Stimulated activated CD4-positive, alpha-beta T cell treated with anti-CD3 and anti-CD28 coated beads, Interleukin-4, amount 100 ng/mL, for 1 hour (primary cell): ENCODE measurements at regions not wholly inside any gene's neighbourhood (a gene's known extent, or its start where the extent isn't known, plus 50 kb on each side); places are given as distances from the start of the nearest gene placed in this dataset.
"Not testable (repeated sequence)": the region's sequence is repeated elsewhere in the genome, so short reads cannot be mapped to it uniquely, and the experiment has no call there.

Experiments used
- DNase-seq: peaks from one replicate; pipeline ENCODE4 v3.0.0-alpha.2; 2020

DNA sequence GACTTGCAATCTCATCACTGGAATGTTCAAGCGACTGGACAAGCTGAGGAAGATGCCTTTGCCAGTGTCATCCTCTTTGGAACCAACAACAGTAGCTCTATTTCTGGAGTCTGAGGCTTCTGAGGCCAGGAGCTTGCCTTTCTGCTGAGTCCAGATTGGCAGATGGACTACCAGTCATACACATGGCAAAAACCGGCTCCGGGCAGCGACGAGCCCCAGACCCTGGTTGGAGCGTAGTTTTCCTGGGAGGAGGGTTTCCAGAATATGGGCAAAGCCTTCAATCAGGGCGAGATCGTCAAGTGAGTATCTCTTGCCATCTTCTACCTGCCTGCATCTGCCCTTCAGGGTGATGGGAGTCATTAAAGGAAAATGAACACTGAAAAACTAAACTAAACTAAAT, 807.9 kb downstream of the C4orf33 start:
- no peak for DNase-seq

DNA sequence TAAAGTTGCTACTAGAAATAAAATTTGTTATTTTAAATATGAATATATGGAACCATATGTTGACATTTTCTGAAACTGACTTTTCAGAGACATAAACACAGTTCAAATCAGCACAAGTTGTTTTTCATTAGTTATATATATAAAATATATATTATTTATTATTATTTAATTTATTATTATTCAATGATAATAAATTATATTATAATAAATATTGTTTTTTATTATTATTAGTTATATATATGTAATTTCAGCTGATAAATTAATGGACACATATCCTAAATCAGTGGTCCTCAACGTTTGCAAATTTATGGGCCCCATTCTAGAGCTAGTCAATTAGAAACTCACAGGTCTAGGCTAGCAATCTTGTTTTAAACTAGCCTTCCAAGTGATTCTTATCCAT, 809.3 kb downstream of the C4orf33 start:
- DNase-seq: no peak

- DNase-seq: no peak
These were observed 812.2 kb downstream of the C4orf33 start for GRCh38 chr4:129908117-129908516.

- no peak for DNase-seq
These were observed 821.0 kb downstream of the C4orf33 start for GRCh38 chr4:129916991-129917390.

GRCh38 chr4:129917651-129918050, 821.7 kb downstream of the C4orf33 start:
- DNase-seq: no peak

GRCh38 chr4:129926936-129927335, 831.0 kb downstream of the C4orf33 start:
- DNase-seq: no peak

DNA sequence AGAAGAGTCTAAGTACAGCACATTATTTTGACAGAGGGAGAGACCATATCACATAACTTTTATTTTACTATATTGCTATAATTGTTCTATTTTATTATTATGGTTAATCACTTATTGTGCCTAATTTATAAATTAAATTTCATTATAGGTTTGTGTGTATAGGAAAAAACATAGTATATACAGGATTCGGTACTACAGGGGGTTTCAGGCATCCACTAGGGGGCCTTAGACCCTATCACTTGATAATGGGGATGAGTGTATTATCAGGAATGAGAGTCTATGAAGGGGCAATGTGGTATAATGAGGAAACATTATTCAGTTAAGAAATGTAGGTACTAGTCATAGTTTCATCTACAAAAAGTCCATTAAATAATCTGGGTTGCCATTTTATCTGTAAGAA, 833.1 kb downstream of the C4orf33 start:
- DNase-seq: no peak

- DNase-seq: no peak
These were observed 834.0 kb downstream of the C4orf33 start for GRCh38 chr4:129929984-129930383.

DNA sequence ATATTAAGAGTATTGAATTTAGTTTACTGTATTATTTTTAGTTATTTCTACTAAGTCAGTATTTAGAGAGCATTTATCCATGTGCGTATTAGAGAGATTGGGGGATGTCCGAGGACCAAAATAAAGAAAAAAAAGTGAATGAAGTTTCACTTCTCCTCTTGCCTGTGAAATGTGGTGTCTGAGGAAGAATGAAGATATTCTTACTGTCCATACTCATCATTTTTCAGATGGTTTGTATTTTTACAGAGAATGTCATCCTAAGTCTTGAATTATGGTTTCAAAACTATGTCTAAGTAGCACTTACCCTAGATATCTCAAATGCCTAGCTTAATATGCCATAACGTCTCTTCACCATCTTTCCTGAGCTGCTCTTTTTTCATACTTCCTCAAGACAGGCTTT, 854.3 kb downstream of the C4orf33 start:
- DNase-seq: no peak

GRCh38 chr4:129966175-129966574, 870.2 kb downstream of the C4orf33 start:
- no peak for DNase-seq

GRCh38 chr4:129968366-129968765, 872.4 kb downstream of the C4orf33 start:
- no peak for DNase-seq

DNA sequence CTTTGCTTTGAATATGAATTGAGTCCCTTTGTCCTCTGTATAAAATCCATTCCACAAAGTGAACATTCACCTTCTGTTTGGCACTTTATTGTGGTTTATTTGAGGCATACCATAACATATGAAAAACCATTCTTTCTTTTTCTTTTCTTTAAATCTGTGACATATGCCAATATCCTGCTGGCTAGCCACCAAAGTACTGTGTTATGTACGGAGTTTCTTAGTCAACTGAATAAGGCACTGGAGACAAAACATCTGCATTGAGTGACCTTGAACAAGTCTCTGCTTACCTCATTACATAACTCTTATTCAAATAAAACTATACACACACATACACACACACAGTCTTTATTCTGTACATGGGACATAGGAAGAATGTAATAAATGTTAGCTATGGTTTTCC, 872.8 kb downstream of the C4orf33 start:
- no peak for DNase-seq

DNA sequence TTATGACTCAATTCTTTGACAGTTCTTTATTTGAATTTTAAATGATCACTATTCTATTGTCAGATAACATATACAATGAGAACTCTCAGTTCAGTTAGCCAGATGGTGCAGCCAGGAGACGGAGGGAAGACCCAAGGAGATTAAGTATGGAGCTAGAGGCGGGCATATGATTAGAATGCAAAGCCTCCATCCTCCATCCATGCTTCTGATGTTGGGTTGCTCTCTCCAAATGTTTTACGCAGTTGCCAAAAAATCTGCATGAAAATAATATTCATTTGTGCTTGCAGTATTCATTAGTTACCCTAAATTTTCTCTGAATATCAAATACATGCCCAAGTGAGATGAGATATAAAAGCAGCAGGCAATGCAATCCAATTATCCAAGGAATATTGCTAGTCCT, 874.8 kb downstream of the C4orf33 start:
- no peak for DNase-seq

DNA sequence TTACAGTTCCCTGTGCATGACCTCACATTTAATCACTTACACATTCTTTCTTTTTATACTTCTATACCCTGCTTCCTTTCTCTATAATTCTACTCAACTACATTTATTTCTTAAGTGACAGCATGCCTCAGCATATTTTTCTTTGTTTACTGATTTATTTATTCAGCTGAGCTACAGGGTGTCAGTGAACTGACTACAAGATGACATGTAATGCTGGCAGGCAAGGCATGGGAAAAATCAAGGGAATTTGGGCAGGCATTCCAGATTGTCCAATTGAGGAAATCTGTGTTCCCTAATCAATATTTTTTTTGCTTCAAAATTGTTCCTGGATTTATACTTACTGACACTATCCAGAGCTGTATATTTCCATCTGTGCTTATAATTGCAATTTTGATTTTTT, 875.5 kb downstream of the C4orf33 start:
- DNase-seq: no peak

- no peak for DNase-seq
These were observed 876.3 kb downstream of the C4orf33 start for GRCh38 chr4:129972257-129972656.

- DNase-seq: no peak
These were observed 878.8 kb downstream of the C4orf33 start for GRCh38 chr4:129974730-129975129.

DNA sequence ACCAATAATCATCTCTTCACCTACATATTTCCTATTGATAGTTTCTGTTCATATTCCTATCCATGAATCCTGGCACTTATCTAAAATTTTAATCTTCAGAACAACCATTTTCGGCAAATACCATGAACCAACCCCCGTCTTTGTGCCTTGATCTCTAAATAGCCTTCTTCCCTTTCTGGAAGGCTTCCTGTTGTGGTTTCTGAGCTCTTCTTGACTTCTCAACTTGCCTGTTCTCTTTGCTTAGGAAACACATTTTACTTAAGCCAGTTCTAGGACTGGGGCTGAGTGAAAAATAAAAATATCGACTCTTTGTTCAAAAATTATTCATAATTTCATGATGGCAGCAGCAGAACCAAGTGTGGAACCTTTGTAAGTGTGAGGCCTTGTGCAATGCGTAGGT, 882.4 kb downstream of the C4orf33 start:
- DNase-seq: no peak

DNA sequence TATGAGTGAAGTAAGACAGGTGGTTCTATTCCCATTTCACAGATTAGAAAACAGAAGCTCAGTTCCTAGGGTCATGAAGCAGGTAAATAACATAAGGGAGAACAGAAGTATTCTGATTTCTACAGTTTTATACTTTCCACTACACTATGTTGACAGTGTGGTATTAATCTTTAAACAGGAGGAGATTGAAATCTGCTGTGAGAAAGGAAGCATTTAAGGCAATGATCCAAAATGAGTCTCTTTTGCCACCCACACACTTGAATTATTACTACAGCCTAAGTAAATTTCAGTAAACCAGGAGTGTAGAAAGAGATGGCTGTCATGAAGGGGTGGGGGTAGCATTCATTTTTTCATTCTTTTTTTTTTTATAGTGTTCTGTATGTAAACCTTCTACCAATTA, 893.0 kb downstream of the C4orf33 start:
- no peak for DNase-seq

GRCh38 chr4:129994715-129995114, 898.8 kb downstream of the C4orf33 start:
- DNase-seq: no peak

GRCh38 chr4:129998436-129999150, 902.6 kb downstream of the C4orf33 start:
- DNase-seq: no peak

GRCh38 chr4:129999156-129999555, 903.2 kb downstream of the C4orf33 start:
- no peak for DNase-seq

DNA sequence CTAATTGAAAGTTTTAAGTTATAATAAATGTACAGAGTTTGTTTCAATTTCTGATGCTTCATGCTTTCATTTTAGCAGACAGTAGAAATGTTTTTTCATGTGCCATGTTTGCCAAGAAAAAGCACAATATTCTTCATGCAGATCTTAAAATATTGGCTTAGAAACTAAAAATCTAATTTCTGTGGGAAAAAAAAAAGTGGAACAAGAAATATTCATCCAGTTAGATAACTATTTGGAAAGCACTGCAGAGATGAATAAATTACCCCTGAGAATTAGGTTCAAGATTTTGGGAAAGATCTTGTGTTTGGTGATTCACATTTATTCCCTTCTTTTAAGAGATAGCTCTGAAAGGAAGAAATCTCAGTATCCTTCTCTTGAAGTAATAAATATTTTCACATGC, 912.5 kb downstream of the C4orf33 start:
- no peak for DNase-seq

DNA sequence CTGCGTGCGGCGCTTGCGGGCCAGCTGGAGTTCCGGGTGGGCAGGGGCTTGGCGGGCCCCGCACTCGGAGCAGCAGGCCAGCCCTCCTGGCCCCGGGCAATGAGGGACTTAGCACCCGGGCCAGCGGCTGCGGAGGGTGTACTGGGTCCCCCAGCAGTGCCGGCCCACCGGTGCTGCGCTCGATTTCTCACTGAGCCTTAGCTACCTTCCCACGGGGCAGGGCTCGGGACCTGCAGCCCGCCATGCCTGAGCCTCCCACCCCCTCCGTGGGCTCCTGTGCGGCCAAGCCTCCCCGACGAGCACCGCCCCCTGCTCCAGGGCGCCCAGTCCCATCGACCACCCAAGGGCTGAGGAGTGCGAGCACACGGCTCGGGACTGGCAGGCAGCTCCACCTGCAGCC, 916.9 kb downstream of the C4orf33 start:
- not testable (repeated sequence) for DNase-seq

DNA sequence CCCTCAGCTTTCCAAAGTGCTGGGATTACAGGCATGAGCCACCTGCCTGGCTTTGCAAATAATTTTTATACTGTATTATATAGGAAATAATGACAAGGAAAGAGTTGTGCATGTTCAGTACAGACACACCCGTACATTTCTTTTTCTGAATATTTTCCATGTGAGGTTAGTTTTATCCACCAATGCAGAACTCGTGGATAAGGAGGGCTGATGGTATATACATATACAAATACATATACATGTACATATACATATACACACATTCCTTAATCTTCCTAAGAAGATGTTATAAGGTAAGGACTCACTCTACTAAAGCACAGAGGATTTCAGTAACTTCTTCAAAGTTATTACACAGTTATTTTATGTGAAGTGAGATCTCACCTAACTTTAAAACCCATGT, 925.8 kb downstream of the C4orf33 start:
- no peak for DNase-seq

DNA sequence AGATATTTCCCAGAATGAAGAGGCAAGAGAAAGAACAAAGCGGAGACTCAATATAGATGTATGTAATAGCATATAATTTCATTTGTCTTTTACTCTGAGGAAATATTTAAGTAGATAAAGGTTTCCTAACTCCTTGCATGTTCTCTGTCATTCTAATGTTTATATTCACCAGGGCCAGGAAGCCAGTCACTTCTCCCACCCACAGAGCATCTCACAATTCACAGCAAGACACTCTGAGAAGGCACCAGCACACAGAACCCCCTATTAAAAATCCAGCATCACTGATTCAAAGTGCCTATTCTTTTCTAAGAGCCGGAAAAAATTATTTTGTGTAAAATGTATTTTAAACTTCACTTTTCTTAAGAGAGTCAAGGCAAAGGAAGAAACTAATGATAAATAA, 927.1 kb downstream of the C4orf33 start:
- no peak for DNase-seq

DNA sequence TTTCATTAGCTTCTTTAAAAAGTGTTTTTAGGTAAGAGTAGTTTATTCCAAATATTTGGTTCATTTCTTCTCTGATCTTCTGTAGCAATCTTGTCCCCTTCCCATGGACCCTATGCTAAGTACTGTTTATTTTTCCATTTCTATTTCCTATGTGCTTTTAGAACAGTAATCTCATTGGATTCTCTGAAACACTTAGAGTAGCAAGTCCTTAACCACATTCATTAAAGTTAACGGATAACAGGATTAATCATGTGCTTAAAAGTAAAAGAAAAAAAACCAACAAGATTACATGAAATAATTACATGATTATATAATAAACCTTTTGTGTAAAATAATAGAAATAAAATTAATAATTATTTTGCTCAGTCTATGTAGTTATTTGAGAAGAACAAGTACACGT, 929.7 kb downstream of the C4orf33 start:
- no peak for DNase-seq
